HG03097 (cell line): ENCODE measurements at regions not wholly inside any gene's neighbourhood (a gene's known extent, or its start where the extent isn't known, plus 50 kb on each side); places are given as distances from the start of the nearest gene placed in this dataset.

Experiments used
- ATAC-seq: cut with Tn5 transposase; IDR thresholded peaks from one replicate; pipeline ENCODE4 v1.9.1; 2021; ENCODE audit not compliant: unreplicated experiment, low FRiP score

GRCh38 chr22:48173773-48174160 lies 1411.3 kb downstream of the TBC1D22A start:
- ATAC-seq = no peak

DNA sequence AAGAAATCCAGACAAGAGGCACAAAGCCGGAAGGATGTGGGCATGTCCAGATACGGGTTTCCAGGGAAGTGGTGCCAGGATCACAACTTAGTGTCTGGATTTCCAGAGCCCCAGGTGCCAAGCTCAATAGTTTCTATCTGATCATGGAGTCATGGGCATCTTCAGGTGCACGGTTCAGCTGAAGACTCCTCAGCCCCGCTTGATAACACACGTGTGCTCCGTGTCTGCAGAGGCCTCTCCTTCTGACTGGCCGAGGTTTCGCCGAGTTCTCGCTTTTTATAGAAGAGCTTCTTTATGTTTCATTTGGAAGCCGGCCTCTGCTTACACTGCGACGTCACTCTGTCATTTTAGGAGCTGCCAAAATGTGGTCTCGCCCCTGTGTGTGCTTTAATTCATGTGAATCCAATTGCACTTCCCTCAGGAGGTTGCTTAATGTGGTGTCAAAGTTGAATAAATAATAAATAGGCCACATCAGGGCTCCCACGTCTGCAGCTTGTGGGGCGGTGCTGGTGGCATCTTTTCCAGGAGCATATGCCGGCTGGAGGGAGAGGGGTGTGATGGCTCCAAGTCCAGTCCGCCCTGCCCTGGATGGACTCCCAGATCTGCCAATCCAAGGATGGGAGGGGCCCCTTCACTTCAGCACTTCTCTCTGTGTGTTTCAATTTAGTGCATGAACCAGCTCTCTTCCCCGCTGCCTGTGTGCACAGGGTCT lies 1410.8 kb downstream of the TBC1D22A start:
- no peak for ATAC-seq

DNA sequence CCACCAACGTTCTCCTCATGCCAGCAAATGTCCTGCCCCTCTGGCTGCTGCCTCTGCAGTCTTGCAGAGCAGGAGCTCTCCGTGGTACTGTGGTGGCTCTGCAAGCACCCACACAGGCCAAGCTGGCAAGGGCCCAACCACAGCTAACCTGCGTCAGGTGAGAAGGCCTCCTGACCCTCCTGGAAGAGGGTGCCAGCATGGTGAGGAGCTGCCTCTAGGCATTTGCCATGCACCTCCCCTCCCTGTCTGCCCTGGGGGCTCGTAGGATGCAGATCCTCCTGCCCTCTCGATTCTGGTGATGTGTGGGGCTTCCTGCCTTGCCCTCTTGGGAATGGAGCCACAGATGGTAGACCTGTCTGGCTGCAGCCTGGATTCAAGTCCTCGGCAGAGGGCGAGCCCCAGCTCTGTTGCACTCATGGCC lies 1408.8 kb downstream of the TBC1D22A start:
- ATAC-seq = no peak

DNA sequence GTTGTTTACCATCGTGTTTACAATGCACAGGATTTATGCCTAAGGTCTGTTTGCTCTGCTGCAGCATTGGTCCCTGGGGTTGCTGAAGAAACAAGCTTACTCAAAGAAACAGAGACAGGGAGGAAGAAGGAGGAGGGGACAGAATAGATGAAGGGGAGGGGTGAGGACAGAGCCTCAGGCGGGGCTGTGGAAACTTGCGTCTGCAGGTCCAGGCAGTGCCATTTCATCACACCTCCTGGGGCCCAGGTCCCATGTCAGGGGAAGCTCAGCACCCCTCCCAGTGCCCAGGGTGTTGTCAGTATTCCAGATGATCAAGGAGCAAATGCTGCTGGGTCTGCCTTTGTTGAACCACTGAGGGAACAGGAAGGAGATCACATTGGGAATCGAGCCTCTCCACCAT lies 1406.8 kb downstream of the TBC1D22A start:
- ATAC-seq = no peak

- no peak for ATAC-seq
Measured at GRCh38 chr22:48167238-48167637, 1404.8 kb downstream of the TBC1D22A start.

- no peak for ATAC-seq
Measured at GRCh38 chr22:48161298-48161697, 1398.8 kb downstream of the TBC1D22A start.

DNA sequence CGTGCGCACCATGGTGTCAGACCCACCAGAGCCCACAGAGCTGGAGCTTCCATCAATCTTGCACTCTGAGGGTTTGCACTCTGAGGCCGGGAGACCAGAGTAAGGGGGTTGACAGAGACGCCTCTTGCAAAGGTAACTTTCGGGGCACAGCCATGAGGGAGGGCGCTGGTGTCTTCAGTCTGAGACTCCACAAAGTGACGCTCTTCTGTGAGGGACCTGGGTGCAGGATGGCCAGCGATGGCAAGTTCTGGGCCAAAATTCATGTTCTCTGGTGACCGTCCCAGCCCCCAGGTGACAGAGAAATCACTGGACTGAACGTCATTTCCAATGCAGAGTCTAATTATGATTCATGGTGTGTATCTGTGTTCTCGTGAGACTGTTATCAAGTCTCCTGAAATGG lies 1395.2 kb downstream of the TBC1D22A start:
- no peak for ATAC-seq

DNA sequence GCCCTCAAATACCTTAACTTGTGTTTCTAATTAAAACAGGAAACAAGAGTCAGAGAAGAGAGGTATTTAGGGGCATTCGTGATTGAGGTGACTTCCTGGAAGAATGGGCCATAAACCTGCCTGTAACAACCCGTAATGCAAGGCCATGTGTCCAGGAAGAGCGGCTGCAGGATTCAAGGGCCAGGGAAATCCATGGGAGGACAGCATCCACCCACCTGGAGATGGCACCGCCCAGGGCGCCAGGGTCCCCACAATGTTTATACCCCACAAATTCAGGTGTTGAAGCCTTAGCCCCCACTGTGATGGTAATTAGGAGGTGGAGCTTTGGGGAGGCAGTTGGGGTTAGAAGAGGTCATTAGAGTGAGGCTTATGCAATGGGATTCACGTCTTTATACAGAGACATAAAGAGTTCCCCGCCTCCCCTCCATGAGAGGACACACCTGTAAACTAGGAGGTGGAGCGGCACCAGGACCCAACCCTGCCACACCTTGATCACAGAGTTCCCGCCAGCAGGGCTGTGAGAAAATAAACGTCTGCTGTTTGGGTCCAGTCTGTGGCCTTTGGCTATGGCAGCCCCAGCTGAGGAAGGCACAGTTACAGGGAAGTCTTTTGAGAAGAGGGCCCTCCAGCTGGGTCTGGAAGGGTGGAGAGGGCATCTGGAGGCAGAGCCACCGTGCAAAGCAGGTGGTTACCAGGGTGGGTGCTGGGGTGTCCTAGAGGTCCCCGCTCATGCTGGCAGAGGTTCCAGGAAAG lies 1394.3 kb downstream of the TBC1D22A start:
- no peak for ATAC-seq

DNA sequence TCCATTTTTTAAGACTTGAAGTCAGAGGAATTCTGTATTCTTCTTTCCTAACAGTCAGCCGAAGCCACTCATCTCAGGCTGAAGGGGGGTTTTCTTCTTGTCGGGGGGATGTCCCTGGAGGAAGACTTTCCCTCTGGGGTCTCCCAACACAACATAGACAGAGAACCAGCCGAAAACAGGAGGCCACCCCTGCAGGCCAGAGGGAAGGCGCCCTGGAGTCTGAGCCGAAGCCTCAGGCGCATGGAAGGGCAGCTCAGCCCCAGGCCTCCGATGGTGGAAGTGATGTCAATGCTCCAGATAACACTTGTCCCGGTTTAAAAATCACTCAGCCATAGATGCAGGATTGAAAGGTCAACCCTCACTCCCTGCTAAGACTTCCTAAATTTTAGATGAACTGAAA lies 1393.0 kb downstream of the TBC1D22A start:
- ATAC-seq = no peak

DNA sequence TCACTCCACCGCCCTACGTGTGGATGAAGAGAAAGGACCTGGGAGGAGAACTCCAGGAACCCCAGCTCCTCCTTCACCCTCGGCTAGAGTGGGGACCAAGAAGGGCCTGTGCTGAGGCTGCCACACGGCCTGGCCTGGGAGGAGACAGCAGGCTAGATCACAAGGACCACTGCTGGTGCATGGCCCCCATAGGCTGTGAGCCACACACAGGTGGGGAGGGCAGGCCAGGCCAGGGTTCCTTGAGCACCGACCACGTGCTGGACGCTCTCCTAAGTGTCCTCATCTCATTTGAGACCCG lies 1392.4 kb downstream of the TBC1D22A start:
- ATAC-seq = no peak

- no peak for ATAC-seq
Measured at GRCh38 chr22:48154169-48154942, 1391.9 kb downstream of the TBC1D22A start.

- ATAC-seq = no peak
Measured at GRCh38 chr22:48153726-48154125, 1391.3 kb downstream of the TBC1D22A start.

- no peak for ATAC-seq
Measured at GRCh38 chr22:48152916-48153315, 1390.5 kb downstream of the TBC1D22A start.

DNA sequence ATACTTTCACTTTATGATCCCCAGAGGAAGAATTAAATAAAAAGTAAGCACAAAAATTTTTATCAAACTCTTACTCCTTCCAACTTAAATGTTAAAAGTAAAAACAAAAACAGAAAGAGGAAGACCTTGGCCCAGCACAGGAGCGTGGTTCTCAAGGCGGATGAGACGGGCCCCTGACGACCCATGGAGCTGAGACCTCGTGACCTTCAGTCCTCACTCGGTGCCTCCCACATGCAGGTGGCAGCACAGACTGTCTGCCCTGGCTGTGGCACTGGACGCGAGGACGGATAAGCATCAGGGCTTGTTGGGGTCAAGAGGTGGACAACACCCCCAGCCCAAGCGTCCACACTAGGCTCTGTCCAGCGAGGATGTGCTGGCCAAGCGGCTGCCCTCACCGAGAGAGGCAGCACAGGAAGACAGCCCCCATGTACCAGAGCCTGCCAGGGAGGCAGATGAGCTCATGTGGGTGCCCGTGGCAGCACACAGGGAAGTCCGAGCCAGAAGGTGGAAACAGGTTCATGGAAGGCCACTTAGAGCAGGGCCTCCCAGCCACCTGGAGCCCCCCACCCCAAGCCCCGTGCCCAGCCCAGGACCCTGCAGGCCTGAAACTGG lies 1389.8 kb downstream of the TBC1D22A start:
- no peak for ATAC-seq

- ATAC-seq = no peak
Measured at GRCh38 chr22:48151641-48152040, 1389.2 kb downstream of the TBC1D22A start.

DNA sequence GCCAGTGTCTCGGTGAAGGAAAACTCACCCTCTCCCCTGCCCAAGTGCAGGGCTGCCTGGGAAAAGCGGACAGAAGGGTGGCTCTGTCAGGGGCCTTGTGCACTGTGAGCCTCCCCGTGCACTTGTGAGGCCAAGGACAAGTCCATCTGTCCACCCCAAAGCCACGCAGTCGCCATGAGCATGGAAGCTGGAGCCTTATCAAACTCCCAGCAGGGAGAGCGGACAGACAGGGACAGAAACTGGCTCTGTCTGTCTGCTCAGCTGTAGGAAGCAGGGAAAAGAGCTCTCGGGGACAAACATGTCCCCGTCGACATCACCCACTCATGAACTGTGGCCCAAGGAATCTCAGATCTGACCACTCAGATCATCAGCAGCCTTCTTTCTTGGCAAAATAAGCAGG lies 1385.4 kb downstream of the TBC1D22A start:
- no peak for ATAC-seq

GRCh38 chr22:48147404-48147803 lies 1385.0 kb downstream of the TBC1D22A start:
- ATAC-seq = no peak

DNA sequence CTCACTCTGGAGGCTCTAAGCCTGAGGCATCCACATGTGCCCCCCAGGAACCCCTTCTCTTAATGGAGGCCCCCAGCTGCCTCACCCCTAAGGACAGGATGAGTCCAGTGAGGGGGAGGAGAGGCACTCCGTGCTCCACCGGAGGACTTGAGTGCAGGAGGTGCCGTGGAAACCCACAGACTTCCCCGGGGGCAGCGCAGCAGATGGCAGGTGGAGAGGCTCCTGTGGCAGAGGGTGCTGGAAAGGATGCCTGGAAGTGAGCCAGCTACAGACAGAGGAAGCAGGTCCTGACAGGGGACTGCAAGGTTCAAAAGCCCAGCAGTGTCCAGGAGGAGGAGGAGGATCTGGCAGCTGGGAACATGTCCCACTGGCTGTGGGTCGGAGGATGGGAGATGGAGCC lies 1384.0 kb downstream of the TBC1D22A start:
- no peak for ATAC-seq

DNA sequence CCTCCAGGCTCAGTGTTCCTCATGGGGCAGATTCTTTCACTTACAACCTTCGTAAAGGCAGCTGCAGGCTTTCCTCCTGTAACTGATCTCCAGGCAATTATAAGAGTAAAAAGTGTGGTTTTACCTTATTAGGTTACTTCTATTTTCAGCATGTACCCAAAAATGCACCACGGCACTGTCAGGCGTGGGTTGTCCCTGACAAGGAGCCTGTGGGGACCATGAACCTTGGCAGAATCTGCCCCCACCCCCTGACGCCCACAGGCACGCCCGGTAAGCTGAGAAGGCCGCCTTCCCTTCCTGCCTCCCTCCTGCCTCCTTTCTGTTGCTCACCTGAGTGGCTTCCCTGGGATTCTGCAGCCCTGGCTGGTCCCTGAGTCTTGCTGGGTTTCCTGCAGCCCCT lies 1383.3 kb downstream of the TBC1D22A start:
- no peak for ATAC-seq

DNA sequence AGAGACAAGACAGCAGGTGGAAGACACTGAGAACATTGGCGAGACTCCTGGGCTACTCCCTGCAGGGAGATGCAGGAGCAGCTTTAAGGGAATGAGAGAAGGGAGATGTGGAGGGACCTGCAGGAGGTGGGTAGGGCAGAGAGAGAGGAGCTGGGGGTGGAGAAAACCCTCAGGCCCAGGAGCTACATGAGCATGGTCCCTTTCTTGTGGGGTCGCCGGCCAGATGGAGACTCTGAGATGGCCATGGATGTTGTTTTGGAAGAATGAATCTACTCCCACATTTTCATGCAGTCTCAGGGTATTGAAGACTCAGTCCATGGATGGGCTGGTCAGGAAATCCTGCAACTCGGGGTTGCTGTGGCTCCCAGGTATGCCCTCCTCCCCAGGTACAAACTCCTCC lies 1381.9 kb downstream of the TBC1D22A start:
- no peak for ATAC-seq

DNA sequence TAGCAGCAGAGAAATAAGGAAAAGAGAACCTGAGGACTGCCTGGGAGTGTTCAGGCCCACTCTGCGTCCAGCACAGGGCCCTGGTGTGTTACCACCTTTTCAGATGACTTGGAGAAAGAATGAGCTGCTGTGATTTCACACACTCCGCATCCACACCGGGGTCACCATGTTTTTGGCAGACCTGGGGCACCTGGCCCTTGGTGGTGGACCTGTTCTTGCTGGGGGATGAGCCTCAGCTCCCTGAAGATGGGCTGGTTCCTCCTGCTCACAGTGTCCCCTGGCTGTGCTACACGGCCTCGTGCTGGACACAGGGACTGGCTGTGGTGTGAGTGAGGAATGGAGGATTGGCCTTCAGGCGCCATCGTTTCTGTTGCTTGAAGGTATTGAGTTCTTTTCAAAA lies 1381.4 kb downstream of the TBC1D22A start:
- no peak for ATAC-seq
